CD14-positive monocyte (primary cell): ENCODE measurements at regions not wholly inside any gene's neighbourhood (a gene's known extent, or its start where the extent isn't known, plus 50 kb on each side); places are given as distances from the start of the nearest gene placed in this dataset.

ENCODE experiments used
- DNase-seq, 3 donors: peaks; one replicate each; pipeline ENCODE4 v3.0.0-alpha.2; 2011 to 2022
- H2AFZ ChIP-seq: 2 replicates; pipeline ENCODE4 v1.6.0; 2012; ENCODE audit warnings: mild to moderate bottlenecking, low read depth, low read length, inconsistent platforms; ENCODE audit not compliant: insufficient read depth, poor library complexity, severe bottlenecking
- H3K27ac ChIP-seq, 2 donors: 1 replicate in 1 of 2; 2 replicates in 1 of 2; pipeline ENCODE4 v1.5.1; 2012 to 2013; ENCODE audit warnings: low read length in 2 of 2, control low read depth in 1 of 2, inconsistent platforms in 1 of 2, low read depth in 1 of 2, mild to moderate bottlenecking in 1 of 2
- H3K27me3 ChIP-seq, 2 donors: one replicate each; pipeline versions ENCODE4 v1.6.0 to v1.6.1; 2011 to 2013; ENCODE audit warnings: low read length in 2 of 2; ENCODE audit not compliant: control insufficient read depth in 2 of 2, insufficient read depth in 2 of 2
- H3K36me3 ChIP-seq, 2 donors: replicated peaks in 1 of 2; 1 replicate in 1 of 2; 2 replicates in 1 of 2; pipeline versions ENCODE4 v1.5.1 to v1.6.1; 2012 to 2013; ENCODE audit warnings: low read length in 2 of 2, control low read depth in 1 of 2, inconsistent platforms in 1 of 2, mild to moderate bottlenecking in 1 of 2; ENCODE audit not compliant: insufficient read depth in 2 of 2, control insufficient read depth in 1 of 2
- H3K4me1 ChIP-seq, 2 donors: 1 replicate in 1 of 2; 2 replicates in 1 of 2; pipeline versions ENCODE4 v1.5.1 to v1.6.1; 2012 to 2013; ENCODE audit warnings: low read length in 2 of 2, control low read depth in 1 of 2, inconsistent platforms in 1 of 2, mild to moderate bottlenecking in 1 of 2, moderate library complexity in 1 of 2; ENCODE audit not compliant: insufficient read depth in 2 of 2, control insufficient read depth in 1 of 2
- H3K4me2 ChIP-seq: replicated peaks from 2 replicates; pipeline ENCODE3; 2012; ENCODE audit warnings: low read length, moderate library complexity, mild to moderate bottlenecking; ENCODE audit not compliant: poor library complexity, severe bottlenecking; ENCODE audit errors: extremely low read depth
- H3K4me3 ChIP-seq, 3 experiments: fragments of 200-600 bp in 1 of 3; sonication (generic) in 1 of 3; replicated peaks in 1 of 3; 1 replicate in 2 of 3; 2 replicates in 1 of 3; pipeline ENCODE4 v1.5.1; 2011 to 2013; ENCODE audit warnings: low read length in 3 of 3, mild to moderate bottlenecking in 3 of 3, control low read depth in 2 of 3, low read depth in 2 of 3, inconsistent platforms in 1 of 3, moderate library complexity in 1 of 3
- H3K79me2 ChIP-seq: 2 replicates; pipeline ENCODE4 v1.6.0; 2012; ENCODE audit warnings: mild to moderate bottlenecking, control low read depth, inconsistent platforms, low read length, moderate library complexity; ENCODE audit not compliant: insufficient read depth
- H3K9ac ChIP-seq: 2 replicates; pipeline ENCODE4 v1.6.0; 2017; ENCODE audit warnings: low read length, mild to moderate bottlenecking; ENCODE audit not compliant: insufficient read depth, poor library complexity, severe bottlenecking
- H3K9me3 ChIP-seq, 2 donors: replicated peaks in 1 of 2; 1 replicate in 1 of 2; 2 replicates in 1 of 2; pipeline versions ENCODE4 v1.5.1 to v1.6.1; 2012 to 2013; ENCODE audit warnings: low read length in 2 of 2, control low read depth in 1 of 2; ENCODE audit not compliant: control insufficient read depth in 1 of 2, insufficient read depth in 1 of 2
- H4K20me1 ChIP-seq: 2 replicates; pipeline ENCODE4 v1.6.0; 2012; ENCODE audit warnings: mild to moderate bottlenecking, low read length, control low read depth, moderate library complexity; ENCODE audit not compliant: insufficient read depth
- H3K27ac Mint-ChIP-seq, 7 donors: one replicate each; pipeline ENCODE4 v1.8.0; 2020; ENCODE audit warnings: mild to moderate bottlenecking in 7 of 7, mixed read lengths in 7 of 7, moderate library complexity in 6 of 7, inconsistent platforms in 2 of 7
- H3K27me3 Mint-ChIP-seq, 3 donors: one replicate each; pipeline ENCODE4 v1.8.0; 2021 to 2022; ENCODE audit warnings: low read depth in 3 of 3, mild to moderate bottlenecking in 3 of 3, mixed read lengths in 3 of 3, moderate library complexity in 3 of 3, inconsistent platforms in 1 of 3
- H3K36me3 Mint-ChIP-seq, 2 donors: one replicate each; pipeline ENCODE4 v1.8.0; 2020; ENCODE audit warnings: mixed read lengths in 2 of 2, inconsistent platforms in 1 of 2, mild to moderate bottlenecking in 1 of 2
- H3K4me1 Mint-ChIP-seq: one replicate; pipeline ENCODE4 v1.8.0; 2020; ENCODE audit warnings: mild to moderate bottlenecking, mixed read lengths
- H3K4me3 Mint-ChIP-seq, 2 donors: one replicate each; pipeline ENCODE4 v1.8.0; 2020; ENCODE audit warnings: mild to moderate bottlenecking in 2 of 2, mixed read lengths in 2 of 2, moderate library complexity in 1 of 2
- H3K9me3 Mint-ChIP-seq, 7 donors: one replicate each; pipeline ENCODE4 v1.8.0; 2020 to 2022; ENCODE audit warnings: mixed read lengths in 7 of 7, mild to moderate bottlenecking in 6 of 7, moderate library complexity in 6 of 7, inconsistent platforms in 2 of 7
- CTCF ChIP-seq: fragments of 200-600 bp; IDR thresholded peaks from one replicate; pipeline ENCODE4 v1.8.0; 2022; ENCODE audit warnings: antibody characterized with exemption, mild to moderate bottlenecking
- WGBS: methylation state at CpG from one replicate; pipeline ENCODE4 v1.1.5; 2013; ENCODE audit warnings: missing lambda C conversion rate; ENCODE audit not compliant: insufficient coverage; 5-methylcytosine and 5-hydroxymethylcytosine counted together
- intact Hi-C, 2 donors: fragments of 100-400 bp; cut with micrococcal nuclease; formaldehyde crosslinking; loops; one replicate each; pipeline versions ENCODE4 v1.15.0 to v1.15.1; 2023

- Histone ChIP-seq H3K4me3 (no peak overlapping the region), H3K27ac (no peak overlapping the region), H3K9ac (no peak overlapping the region), H4K20me1 (no peaks in the 10 kb centered on the region), H3K79me2 (no peaks in the 10 kb centered on the region), H3K9me3 (no peaks in the 10 kb centered on the region), H2AFZ (no peak overlapping the region), H3K4me2 (no peak overlapping the region), H3K27me3 (no peaks in the 10 kb centered on the region), H3K4me1 (no peaks in the 10 kb centered on the region), H3K36me3 (no peaks in the 10 kb centered on the region)
- peaks cover 0 to 10% (median under 1%) of the 10 kb centered on the region in 7 donors for H3K9me3 Mint-ChIP-seq
- no peak for TF ChIP-seq CTCF
- no peaks in the 10 kb centered on the region for H3K36me3 Mint-ChIP-seq
- no peak for DNase-seq
- no peaks in the 10 kb centered on the region for H3K4me1 Mint-ChIP-seq
- no CpG with 5 or more reads among the region's 3 CpGs for WGBS
- H3K27me3 Mint-ChIP-seq: no peaks in the 10 kb centered on the region
- no peak overlapping the region for H3K4me3 Mint-ChIP-seq
- intact Hi-C loops: no loop called here
- no peak overlapping the region for H3K27ac Mint-ChIP-seq
These were observed 713.6 kb upstream of the CHRM3 start for GRCh38 chr1:238672806-238673205.

GRCh38 chr1:238672262-238672661 is 714.1 kb upstream of the CHRM3 start:
- H3K4me1 Mint-ChIP-seq: no peaks in the 10 kb centered on the region
- Histone ChIP-seq H3K27ac (no peak overlapping the region), H3K4me1 (no peaks in the 10 kb centered on the region), H2AFZ (no peak overlapping the region), H3K27me3 (no peaks in the 10 kb centered on the region), H3K36me3 (no peaks in the 10 kb centered on the region), H3K9me3 (no peaks in the 10 kb centered on the region), H3K4me3 (no peak overlapping the region), H3K4me2 (no peak overlapping the region), H4K20me1 (no peaks in the 10 kb centered on the region), H3K79me2 (no peaks in the 10 kb centered on the region), H3K9ac (no peak overlapping the region)
- WGBS: 21% methylated on average over 2 of the region's 4 CpGs
- DNase-seq: no peak
- TF ChIP-seq CTCF: no peak
- H3K4me3 Mint-ChIP-seq: no peak overlapping the region
- H3K27me3 Mint-ChIP-seq: no peaks in the 10 kb centered on the region
- intact Hi-C loops: no loop called here
- peaks cover 0 to 10% (median 2%) of the 10 kb centered on the region in 7 donors for H3K9me3 Mint-ChIP-seq
- H3K27ac Mint-ChIP-seq: no peak overlapping the region
- H3K36me3 Mint-ChIP-seq: no peaks in the 10 kb centered on the region
